ENCODE measurements at regions not wholly inside any gene's neighbourhood (a gene's known extent, or its start where the extent isn't known, plus 50 kb on each side); places are given as distances from the start of the nearest gene placed in this dataset.

GRCh38 chrY:19232276-19232994, 458.9 kb upstream of the HSFY2 start:
- WGBS, 3 donors = 41 to 48% methylated on average over 8 to 9 of the region's 9 CpGs; no CpG with 5 or more reads in 1 of the 3 donors

GRCh38 chrY:19220784-19221183, 447.2 kb upstream of the HSFY2 start:
- FAIRE-seq = no peak
- 46 to 53% methylated on average over 1 of the region's 1 CpG; no CpG with 5 or more reads in 1 of the 3 donors for WGBS, 3 donors
- H3K36me3 ChIP-seq (ENCODE audit: control insufficient read depth in 3 of 3, insufficient read depth in 2 of 3, low read depth in 1 of 3, low read length in 3 of 3) = no peaks in the 10 kb centered on the region

More at GRCh38 chrY:19232276-19232994, 458.9 kb upstream of the HSFY2 start:
- no peak overlapping the region for H3K27ac ChIP-seq (ENCODE audit: low read depth in 1 of 3, low read length in 2 of 3)
- no peaks in the 10 kb centered on the region for H3K9me3 ChIP-seq (ENCODE audit: control insufficient read depth in 2 of 2, insufficient read depth in 1 of 2, low read depth in 1 of 2, low read length in 1 of 2)
- no peak overlapping the region for H3K4me3 ChIP-seq (ENCODE audit: low read depth in 1 of 3, low read length in 3 of 3)
- no peaks in the 10 kb centered on the region for H3K36me3 ChIP-seq (ENCODE audit: control insufficient read depth in 3 of 3, insufficient read depth in 2 of 3, low read depth in 1 of 3, low read length in 3 of 3)
- no peaks in the 10 kb centered on the region for H3K27me3 ChIP-seq (ENCODE audit: control insufficient read depth in 3 of 3, insufficient read depth in 3 of 3, low read length in 3 of 3)
- no peaks in the 10 kb centered on the region for H3K4me1 ChIP-seq (ENCODE audit: control insufficient read depth in 3 of 3, insufficient read depth in 2 of 3, low read depth in 1 of 3, low read length in 2 of 3)
- FAIRE-seq = no peak
- no peak for DNase-seq

GRCh38 chrY:19208915-19209314, 435.4 kb upstream of the HSFY2 start:
- Histone ChIP-seq H3K4me1 (ENCODE audit: control insufficient read depth in 3 of 3, insufficient read depth in 2 of 3, low read depth in 1 of 3, low read length in 2 of 3) (no peaks in the 10 kb centered on the region), H3K36me3 (ENCODE audit: control insufficient read depth in 3 of 3, insufficient read depth in 2 of 3, low read depth in 1 of 3, low read length in 3 of 3) (no peaks in the 10 kb centered on the region), H3K27ac (ENCODE audit: low read depth in 1 of 3, low read length in 2 of 3) (no peak overlapping the region), H3K27me3 (ENCODE audit: control insufficient read depth in 3 of 3, insufficient read depth in 3 of 3, low read length in 3 of 3) (no peaks in the 10 kb centered on the region), H3K9me3 (ENCODE audit: control insufficient read depth in 2 of 2, insufficient read depth in 1 of 2, low read depth in 1 of 2, low read length in 1 of 2) (no peaks in the 10 kb centered on the region), H3K4me3 (ENCODE audit: low read depth in 1 of 3, low read length in 3 of 3) (no peak overlapping the region)
- FAIRE-seq = no peak
- no peak for DNase-seq
- WGBS, 3 donors = 61 to 74% methylated on average over 2 of the region's 2 CpGs; no CpG with 5 or more reads in 1 of the 3 donors

More at GRCh38 chrY:19220784-19221183, 447.2 kb upstream of the HSFY2 start:
- DNase-seq = no peak
- no peak overlapping the region for H3K27ac ChIP-seq (ENCODE audit: low read depth in 1 of 3, low read length in 2 of 3)
- H3K4me3 ChIP-seq (ENCODE audit: low read depth in 1 of 3, low read length in 3 of 3) = no peak overlapping the region
- no peaks in the 10 kb centered on the region for H3K9me3 ChIP-seq (ENCODE audit: control insufficient read depth in 2 of 2, insufficient read depth in 1 of 2, low read depth in 1 of 2, low read length in 1 of 2)
- no peaks in the 10 kb centered on the region for H3K27me3 ChIP-seq (ENCODE audit: control insufficient read depth in 3 of 3, insufficient read depth in 3 of 3, low read length in 3 of 3)
- no peaks in the 10 kb centered on the region for H3K4me1 ChIP-seq (ENCODE audit: control insufficient read depth in 3 of 3, insufficient read depth in 2 of 3, low read depth in 1 of 3, low read length in 2 of 3)

GRCh38 chrY:19207048-19207447, 433.5 kb upstream of the HSFY2 start:
- FAIRE-seq (no peak), DNase-seq (no peak)
- Histone ChIP-seq H3K36me3 (ENCODE audit: control insufficient read depth in 3 of 3, insufficient read depth in 2 of 3, low read depth in 1 of 3, low read length in 3 of 3) (no peaks in the 10 kb centered on the region), H3K9me3 (ENCODE audit: control insufficient read depth in 2 of 2, insufficient read depth in 1 of 2, low read depth in 1 of 2, low read length in 1 of 2) (no peaks in the 10 kb centered on the region), H3K4me3 (ENCODE audit: low read depth in 1 of 3, low read length in 3 of 3) (no peak overlapping the region), H3K27me3 (ENCODE audit: control insufficient read depth in 3 of 3, insufficient read depth in 3 of 3, low read length in 3 of 3) (no peaks in the 10 kb centered on the region), H3K27ac (ENCODE audit: low read depth in 1 of 3, low read length in 2 of 3) (no peak overlapping the region), H3K4me1 (ENCODE audit: control insufficient read depth in 3 of 3, insufficient read depth in 2 of 3, low read depth in 1 of 3, low read length in 2 of 3) (no peaks in the 10 kb centered on the region)
- 75 to 89% methylated on average over 1 of the region's 1 CpG; no CpG with 5 or more reads in 1 of the 3 donors for WGBS, 3 donors

GRCh38 chrY:19180824-19181223, 407.3 kb upstream of the HSFY2 start:
- H3K9me3 ChIP-seq (ENCODE audit: control insufficient read depth in 2 of 2, insufficient read depth in 1 of 2, low read depth in 1 of 2, low read length in 1 of 2) = no peaks in the 10 kb centered on the region
- no peak overlapping the region for H3K4me3 ChIP-seq (ENCODE audit: low read depth in 1 of 3, low read length in 3 of 3)
- DNase-seq (no peak), FAIRE-seq (no peak)
- H3K4me1 ChIP-seq (ENCODE audit: control insufficient read depth in 3 of 3, insufficient read depth in 2 of 3, low read depth in 1 of 3, low read length in 2 of 3) = no peaks in the 10 kb centered on the region
- H3K36me3 ChIP-seq (ENCODE audit: control insufficient read depth in 3 of 3, insufficient read depth in 2 of 3, low read depth in 1 of 3, low read length in 3 of 3) = no peaks in the 10 kb centered on the region
- no peak overlapping the region for H3K27ac ChIP-seq (ENCODE audit: low read depth in 1 of 3, low read length in 2 of 3)
- no peaks in the 10 kb centered on the region for H3K27me3 ChIP-seq (ENCODE audit: control insufficient read depth in 3 of 3, insufficient read depth in 3 of 3, low read length in 3 of 3)
- 78 to 85% methylated on average over 3 of the region's 3 CpGs; no CpG with 5 or more reads in 1 of the 3 donors for WGBS, 3 donors

- FAIRE-seq (no peak), DNase-seq (no peak)
- H3K36me3 ChIP-seq (ENCODE audit: control insufficient read depth in 3 of 3, insufficient read depth in 2 of 3, low read depth in 1 of 3, low read length in 3 of 3) = no peaks in the 10 kb centered on the region
- 58 to 85% methylated on average over 4 to 5 of the region's 5 CpGs; no CpG with 5 or more reads in 1 of the 3 donors for WGBS, 3 donors
- no peak overlapping the region for H3K27ac ChIP-seq (ENCODE audit: low read depth in 1 of 3, low read length in 2 of 3)
- H3K4me3 ChIP-seq (ENCODE audit: low read depth in 1 of 3, low read length in 3 of 3) = no peak overlapping the region
- no peaks in the 10 kb centered on the region for H3K4me1 ChIP-seq (ENCODE audit: control insufficient read depth in 3 of 3, insufficient read depth in 2 of 3, low read depth in 1 of 3, low read length in 2 of 3)
- no peaks in the 10 kb centered on the region for H3K9me3 ChIP-seq (ENCODE audit: control insufficient read depth in 2 of 2, insufficient read depth in 1 of 2, low read depth in 1 of 2, low read length in 1 of 2)
- H3K27me3 ChIP-seq (ENCODE audit: control insufficient read depth in 3 of 3, insufficient read depth in 3 of 3, low read length in 3 of 3) = no peaks in the 10 kb centered on the region
These were observed 394.6 kb upstream of the HSFY2 start for GRCh38 chrY:19168202-19168565.

- Histone ChIP-seq H3K9me3 (ENCODE audit: control insufficient read depth in 2 of 2, insufficient read depth in 1 of 2, low read depth in 1 of 2, low read length in 1 of 2) (no peaks in the 10 kb centered on the region), H3K27me3 (ENCODE audit: control insufficient read depth in 3 of 3, insufficient read depth in 3 of 3, low read length in 3 of 3) (no peaks in the 10 kb centered on the region), H3K36me3 (ENCODE audit: control insufficient read depth in 3 of 3, insufficient read depth in 2 of 3, low read depth in 1 of 3, low read length in 3 of 3) (no peaks in the 10 kb centered on the region), H3K27ac (ENCODE audit: low read depth in 1 of 3, low read length in 2 of 3) (no peak overlapping the region), H3K4me1 (ENCODE audit: control insufficient read depth in 3 of 3, insufficient read depth in 2 of 3, low read depth in 1 of 3, low read length in 2 of 3) (no peaks in the 10 kb centered on the region), H3K4me3 (ENCODE audit: low read depth in 1 of 3, low read length in 3 of 3) (no peak overlapping the region)
- FAIRE-seq (no peak), DNase-seq (no peak)
- 30 to 73% (median 60%) methylated on average over 1 to 13 of the region's 13 CpGs for WGBS, 3 donors
These were observed 394.0 kb upstream of the HSFY2 start for GRCh38 chrY:19167319-19168201.

GRCh38 chrY:19148783-19149182, 375.2 kb upstream of the HSFY2 start:
- WGBS, 3 donors = 67 to 80% (median 70%) methylated on average over 1 to 4 of the region's 4 CpGs
- H3K9me3 ChIP-seq (ENCODE audit: control insufficient read depth in 2 of 2, insufficient read depth in 1 of 2, low read depth in 1 of 2, low read length in 1 of 2) = no peaks in the 10 kb centered on the region
- FAIRE-seq (no peak), DNase-seq (no peak)
- H3K27me3 ChIP-seq (ENCODE audit: control insufficient read depth in 3 of 3, insufficient read depth in 3 of 3, low read length in 3 of 3) = no peaks in the 10 kb centered on the region
- H3K27ac ChIP-seq (ENCODE audit: low read depth in 1 of 3, low read length in 2 of 3) = no peak overlapping the region
- H3K4me1 ChIP-seq (ENCODE audit: control insufficient read depth in 3 of 3, insufficient read depth in 2 of 3, low read depth in 1 of 3, low read length in 2 of 3) = no peaks in the 10 kb centered on the region
- no peak overlapping the region for H3K4me3 ChIP-seq (ENCODE audit: low read depth in 1 of 3, low read length in 3 of 3)
- H3K36me3 ChIP-seq (ENCODE audit: control insufficient read depth in 3 of 3, insufficient read depth in 2 of 3, low read depth in 1 of 3, low read length in 3 of 3) = no peaks in the 10 kb centered on the region
